IPS DF 4.7 (cell line): ENCODE measurements at regions not wholly inside any gene's neighbourhood (a gene's known extent, or its start where the extent isn't known, plus 50 kb on each side); places are given as distances from the start of the nearest gene placed in this dataset.
"Not testable (repeated sequence)": the region's sequence is repeated elsewhere in the genome, so short reads cannot be mapped to it uniquely, and the experiment has no call there.

ENCODE experiments used
- DNase-seq: peaks from one replicate; pipeline ENCODE4 v3.0.0-alpha.2; 2013; ENCODE audit warnings: low spot score; ENCODE audit errors: extremely low read depth

- not testable (repeated sequence) for DNase-seq
These were observed 799.9 kb downstream of the NAP1L3 start for GRCh38 chrX:92873359-92874055.

- DNase-seq = not testable (repeated sequence)
These were observed 823.4 kb downstream of the NAP1L3 start for GRCh38 chrX:92849998-92850397.

GRCh38 chrX:92843920-92844319 is 829.5 kb downstream of the NAP1L3 start:
- DNase-seq = not testable (repeated sequence)

- not testable (repeated sequence) for DNase-seq
These were observed 840.6 kb downstream of the NAP1L3 start for GRCh38 chrX:92832750-92833149.

- not testable (repeated sequence) for DNase-seq
These were observed 843.3 kb downstream of the NAP1L3 start for GRCh38 chrX:92830083-92830482.

- DNase-seq = not testable (repeated sequence)
These were observed 851.7 kb downstream of the NAP1L3 start for GRCh38 chrX:92821580-92822152.

GRCh38 chrX:92792080-92792479 is 881.3 kb downstream of the NAP1L3 start:
- not testable (repeated sequence) for DNase-seq

GRCh38 chrX:92780075-92780474 is 893.3 kb downstream of the NAP1L3 start:
- DNase-seq = not testable (repeated sequence)

GRCh38 chrX:92774016-92774415 is 899.4 kb downstream of the NAP1L3 start:
- DNase-seq = peak; percentile 0

GRCh38 chrX:92760963-92761362 is 912.4 kb downstream of the NAP1L3 start:
- not testable (repeated sequence) for DNase-seq
